PC-3 (cell line): ENCODE measurements at regions not wholly inside any gene's neighbourhood (a gene's known extent, or its start where the extent isn't known, plus 50 kb on each side); places are given as distances from the start of the nearest gene placed in this dataset.

Experiments
- ATAC-seq: fragments of 200-7000 bp; cut with Tn5 transposase; 2 replicates; pipeline ENCODE4 v1.9.1; 2020; ENCODE audit warnings: mild to moderate bottlenecking, moderate library complexity
- BruUV-seq: library from RNA; stranded (reverse); fragments of 400-500 nt; replicated peaks from 2 replicates; lab custom pipeline; 2021; lab: Mats Ljungman, UMichigan
- CTCF ChIA-PET: fragments of 300-600 bp; sonication (Branson Sonifier 250); formaldehyde crosslinking; loops from one replicate; lab custom pipeline; 2022; ENCODE audit warnings: antibody characterized with exemption; lab: Charles Lee
- POLR2A ChIA-PET: fragments of 300-600 bp; sonication (Branson Sonifier 250); formaldehyde crosslinking; loops from one replicate; lab custom pipeline; 2022; ENCODE audit warnings: antibody characterized with exemption; ENCODE audit not compliant: unreplicated experiment; lab: Charles Lee
- DNase-seq: peaks from one replicate; pipeline ENCODE4 v3.0.0-alpha.2; 2015
- H2AFZ ChIP-seq: fragments of 300-600 bp; sonication (generic); 2 replicates; pipeline ENCODE4 v1.6.0; 2016; ENCODE audit warnings: antibody characterized with exemption, low read length
- H3F3A ChIP-seq: fragments of 300-600 bp; sonication (generic); one replicate; pipeline ENCODE4 v1.6.0; 2017; ENCODE audit warnings: antibody characterized with exemption, low read length, control low read depth, mild to moderate bottlenecking; ENCODE audit not compliant: unreplicated experiment
- H3K27ac ChIP-seq: fragments of 300-600 bp; sonication (generic); 2 replicates; pipeline ENCODE4 v1.5.1; 2016; ENCODE audit warnings: mild to moderate bottlenecking, low read length
- H3K27me3 ChIP-seq: fragments of 300-600 bp; sonication (generic); 2 replicates; pipeline ENCODE4 v1.6.1; 2016; ENCODE audit warnings: low read length, mixed read lengths
- H3K36me3 ChIP-seq: fragments of 300-600 bp; sonication (generic); 2 replicates; pipeline ENCODE4 v1.6.1; 2016; ENCODE audit warnings: low read depth, mixed run types, low read length, mixed read lengths
- H3K4me1 ChIP-seq: fragments of 300-600 bp; sonication (generic); 2 replicates; pipeline ENCODE4 v1.5.1; 2016; ENCODE audit warnings: low read length; ENCODE audit not compliant: insufficient read depth
- H3K4me2 ChIP-seq: fragments of 300-600 bp; sonication (generic); 2 replicates; pipeline ENCODE4 v1.6.0; 2016; ENCODE audit warnings: low read length
- H3K4me3 ChIP-seq: fragments of 300-600 bp; sonication (generic); 2 replicates; pipeline ENCODE4 v1.5.1; 2016; ENCODE audit warnings: mild to moderate bottlenecking, low read length, mixed read lengths
- H3K79me2 ChIP-seq: fragments of 300-600 bp; sonication (generic); 2 replicates; pipeline ENCODE4 v1.6.1; 2017; ENCODE audit warnings: low read length, mixed read lengths
- H3K9ac ChIP-seq: fragments of 300-600 bp; sonication (generic); 2 replicates; pipeline ENCODE4 v1.6.0; 2016; ENCODE audit warnings: mild to moderate bottlenecking, low read length
- H3K9me2 ChIP-seq: fragments of 300-600 bp; sonication (generic); replicated peaks from 2 replicates; pipeline ENCODE4 v1.6.1; 2016; ENCODE audit warnings: mixed run types, low read length, mixed read lengths
- H3K9me3 ChIP-seq: fragments of 300-600 bp; sonication (generic); 2 replicates; pipeline ENCODE4 v1.6.1; 2016; ENCODE audit warnings: low read length, mixed read lengths
- H4K20me1 ChIP-seq: fragments of 300-600 bp; sonication (generic); 2 replicates; pipeline ENCODE4 v1.6.1; 2016; ENCODE audit warnings: low read length, mixed read lengths
- EZH2 ChIP-seq: fragments of 300-600 bp; sonication (generic); IDR thresholded peaks from one replicate; pipeline ENCODE4 v1.6.1; 2017; ENCODE audit warnings: antibody characterized with exemption, mild to moderate bottlenecking, low read length; ENCODE audit not compliant: unreplicated experiment
- EZH2phosphoT487 ChIP-seq: fragments of 300-600 bp; sonication (generic); IDR thresholded peaks from 2 replicates; pipeline ENCODE4 v1.6.1; 2018; ENCODE audit warnings: mild to moderate bottlenecking, antibody characterized with exemption, low read length, borderline replicate concordance
- intact Hi-C: fragments of 100-400 bp; cut with micrococcal nuclease; formaldehyde crosslinking; loops from 2 replicates; pipeline ENCODE4 v1.9.0; 2023
- TF ChIP-seq, protein P1 (sequence below): fragments of 300-600 bp; sonication (generic); conservative IDR thresholded peaks from 2 replicates; pipeline ENCODE4 v1.5.1; 2017; ENCODE audit warnings: antibody characterized with exemption, low read depth, mild to moderate bottlenecking, low read length

GRCh38 chr21:27045281-27045985 lies 78.5 kb upstream of the ADAMTS5 start:
- ATAC-seq: no peak
- POLR2A ChIA-PET: no interaction called here
- Histone ChIP-seq H3K4me3 (no peak overlapping the region), H2AFZ (no peak overlapping the region), H3K27me3 (no peaks in the 10 kb centered on the region), H3K9ac (no peak overlapping the region), H3K4me2 (no peak overlapping the region), H3K36me3 (no peaks in the 10 kb centered on the region), H3K9me2 (no peaks in the 10 kb centered on the region), H3K27ac (no peak overlapping the region), H3K4me1 (peaks cover 10% of the 10 kb centered on the region; the same call in 1 of the 2 replicates), H3F3A (no peaks in the 10 kb centered on the region), H3K9me3 (no peaks in the 10 kb centered on the region), H4K20me1 (no peaks in the 10 kb centered on the region), H3K79me2 (no peaks in the 10 kb centered on the region)
- TF ChIP-seq, protein P1, sequence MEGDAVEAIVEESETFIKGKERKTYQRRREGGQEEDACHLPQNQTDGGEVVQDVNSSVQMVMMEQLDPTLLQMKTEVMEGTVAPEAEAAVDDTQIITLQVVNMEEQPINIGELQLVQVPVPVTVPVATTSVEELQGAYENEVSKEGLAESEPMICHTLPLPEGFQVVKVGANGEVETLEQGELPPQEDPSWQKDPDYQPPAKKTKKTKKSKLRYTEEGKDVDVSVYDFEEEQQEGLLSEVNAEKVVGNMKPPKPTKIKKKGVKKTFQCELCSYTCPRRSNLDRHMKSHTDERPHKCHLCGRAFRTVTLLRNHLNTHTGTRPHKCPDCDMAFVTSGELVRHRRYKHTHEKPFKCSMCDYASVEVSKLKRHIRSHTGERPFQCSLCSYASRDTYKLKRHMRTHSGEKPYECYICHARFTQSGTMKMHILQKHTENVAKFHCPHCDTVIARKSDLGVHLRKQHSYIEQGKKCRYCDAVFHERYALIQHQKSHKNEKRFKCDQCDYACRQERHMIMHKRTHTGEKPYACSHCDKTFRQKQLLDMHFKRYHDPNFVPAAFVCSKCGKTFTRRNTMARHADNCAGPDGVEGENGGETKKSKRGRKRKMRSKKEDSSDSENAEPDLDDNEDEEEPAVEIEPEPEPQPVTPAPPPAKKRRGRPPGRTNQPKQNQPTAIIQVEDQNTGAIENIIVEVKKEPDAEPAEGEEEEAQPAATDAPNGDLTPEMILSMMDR: no peak
- TF ChIP-seq EZH2 (no peak), EZH2phosphoT487 (no peak)
- no TSS peak for BruUV-seq
- intact Hi-C loops: no loop called here
- CTCF ChIA-PET: no interaction called here
- peak; percentile 3 for DNase-seq

- Histone ChIP-seq H3K27me3 (no peaks in the 10 kb centered on the region), H3K4me3 (no peak overlapping the region), H4K20me1 (no peaks in the 10 kb centered on the region), H3K4me1 (peaks cover 10% of the 10 kb centered on the region; the same call in 1 of the 2 replicates), H3K9ac (no peak overlapping the region), H3K9me2 (no peaks in the 10 kb centered on the region), H2AFZ (no peak overlapping the region), H3K9me3 (no peaks in the 10 kb centered on the region), H3K4me2 (no peak overlapping the region), H3K36me3 (no peaks in the 10 kb centered on the region), H3K27ac (no peak overlapping the region), H3K79me2 (no peaks in the 10 kb centered on the region), H3F3A (no peaks in the 10 kb centered on the region)
- no TSS peak for BruUV-seq
- ChIA-PET CTCF (no interaction called here), POLR2A (no interaction called here)
- TF ChIP-seq EZH2phosphoT487 (no peak), EZH2 (no peak)
- TF ChIP-seq, protein P1: no peak
- ATAC-seq: no peak
- no peak for DNase-seq
- intact Hi-C loops: no loop called here
Observed at GRCh38 chr21:27043377-27043776, 76.5 kb upstream of the ADAMTS5 start.

- H3K4me3 ChIP-seq: no peak overlapping the region
- ATAC-seq: peak; percentile 64
- no peak overlapping the region for H3K4me2 ChIP-seq
- intact Hi-C loops: no loop called here
- BruUV-seq: no TSS peak
- H3K27me3 ChIP-seq: no peaks in the 10 kb centered on the region
- peak; percentile 51 for DNase-seq
- H3K79me2 ChIP-seq: no peaks in the 10 kb centered on the region
- H3K9ac ChIP-seq: no peak overlapping the region
- no peak overlapping the region for H3K27ac ChIP-seq
- no peaks in the 10 kb centered on the region for H3K4me1 ChIP-seq
- H3F3A ChIP-seq: no peaks in the 10 kb centered on the region
- no peaks in the 10 kb centered on the region for H4K20me1 ChIP-seq
- no peak overlapping the region for H2AFZ ChIP-seq
- no peaks in the 10 kb centered on the region for H3K36me3 ChIP-seq
- H3K9me2 ChIP-seq: no peaks in the 10 kb centered on the region
- TF ChIP-seq EZH2 (no peak), EZH2phosphoT487 (no peak)
- TF ChIP-seq, protein P1: no peak
- no peaks in the 10 kb centered on the region for H3K9me3 ChIP-seq
- ChIA-PET POLR2A (no interaction called here), CTCF (no interaction called here)
Observed at GRCh38 chr21:27040738-27041469, 74.0 kb upstream of the ADAMTS5 start.
